HG02642 (cell line): ENCODE measurements at regions not wholly inside any gene's neighbourhood (a gene's known extent, or its start where the extent isn't known, plus 50 kb on each side); places are given as distances from the start of the nearest gene placed in this dataset.

Experiments
- ATAC-seq: cut with Tn5 transposase; IDR thresholded peaks from one replicate; pipeline ENCODE4 v1.9.1; 2021; ENCODE audit warnings: mild to moderate bottlenecking; ENCODE audit not compliant: unreplicated experiment, poor library complexity

DNA sequence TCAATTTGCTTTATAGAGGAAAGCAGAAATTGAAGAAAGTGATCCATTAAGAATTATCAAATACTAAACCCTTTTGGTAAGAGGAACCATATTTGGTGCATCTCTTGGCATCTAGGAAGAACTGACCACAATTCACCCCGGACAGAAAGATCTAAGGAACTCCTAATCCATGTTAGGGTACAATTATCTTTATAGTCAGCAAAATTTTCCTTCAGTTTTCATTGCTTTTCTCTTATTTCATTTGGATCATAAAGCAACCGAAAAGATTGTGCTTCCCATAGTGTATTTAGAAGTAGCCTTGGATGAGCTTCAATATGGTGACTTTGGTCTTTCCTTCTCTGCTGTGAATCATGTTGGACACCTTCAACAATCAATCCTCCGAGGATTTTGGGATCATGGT is 50.1 kb upstream of the IGFBP5 start:
- no peak for ATAC-seq
